Gastroesophageal sphincter (tissue), 4 donors: ENCODE measurements at regions not wholly inside any gene's neighbourhood (a gene's known extent, or its start where the extent isn't known, plus 50 kb on each side); places are given as distances from the start of the nearest gene placed in this dataset.
"Not testable (repeated sequence)": the region's sequence is repeated elsewhere in the genome, so short reads cannot be mapped to it uniquely, and the experiment has no call there.

ENCODE experiments used
- ATAC-seq: fragments of 150-250 bp; one replicate; pipeline ENCODE4 v1.9.1; 2016; ENCODE audit warnings: mild to moderate bottlenecking, moderate library complexity
- H3K27ac ChIP-seq, 4 donors: fragments of 200-600 bp; sonication (generic) in 3 of 4; 1 replicate in 3 of 4; 2 replicates in 1 of 4; pipeline ENCODE4 v1.5.1; 2016 to 2019
- H3K27me3 ChIP-seq: fragments of 200-600 bp; sonication (generic); one replicate; pipeline ENCODE4 v1.5.1; 2019
- H3K36me3 ChIP-seq, 2 donors: fragments of 200-600 bp; sonication (generic); one replicate each; pipeline ENCODE4 v1.5.1; 2019; ENCODE audit warnings: control low read depth in 1 of 2
- H3K4me1 ChIP-seq, 3 donors: fragments of 200-600 bp; sonication (generic); 1 replicate in 2 of 3; 2 replicates in 1 of 3; pipeline ENCODE4 v1.5.1; 2016 to 2019; ENCODE audit warnings: control low read depth in 2 of 3
- H3K4me3 ChIP-seq, 2 donors: fragments of 200-600 bp; sonication (generic); one replicate each; pipeline ENCODE4 v1.5.1; 2019; ENCODE audit warnings: mild to moderate bottlenecking in 1 of 2, moderate library complexity in 1 of 2
- H3K9me3 ChIP-seq, 3 donors: fragments of 200-600 bp; sonication (generic); one replicate each; pipeline ENCODE4 v1.5.1; 2017 to 2019; ENCODE audit warnings: control low read depth in 2 of 3
- CTCF ChIP-seq, 4 experiments: fragments of 200-600 bp in 2 of 4; fragments of 450-650 bp in 2 of 4; sonication (generic) in 1 of 4; IDR thresholded peaks; one replicate each; pipeline ENCODE4 v1.5.1; 2017 to 2019; ENCODE audit warnings: antibody characterized with exemption in 4 of 4, mild to moderate bottlenecking in 2 of 4, moderate library complexity in 2 of 4
- EP300 ChIP-seq: sonication (generic); formaldehyde crosslinking; IDR thresholded peaks from one replicate; pipeline ENCODE4 v1.6.1; 2017; ENCODE audit warnings: antibody characterized with exemption, mild to moderate bottlenecking
- POLR2A ChIP-seq, 2 donors: fragments of 450-650 bp; IDR thresholded peaks; one replicate each; pipeline ENCODE4 v1.6.1; 2017; ENCODE audit warnings: antibody characterized with exemption in 2 of 2, mild to moderate bottlenecking in 2 of 2, moderate library complexity in 1 of 2
- POLR2AphosphoS5 ChIP-seq: sonication (generic); formaldehyde crosslinking; IDR thresholded peaks from one replicate; pipeline ENCODE4 v1.6.1; 2017; ENCODE audit warnings: antibody characterized with exemption
- WGBS, 2 donors: methylation state at CpG; one replicate each; pipeline ENCODE4 v1.1.5; 2018; ENCODE audit warnings: low coverage in 1 of 2; 5-methylcytosine and 5-hydroxymethylcytosine counted together

GRCh38 chr18:22067109-22067508, 102.3 kb upstream of the GATA6 start:
- ATAC-seq, result no peak
- no peaks in the 10 kb centered on the region for H3K4me1 ChIP-seq
- no peak overlapping the region for H3K4me3 ChIP-seq
- no peaks in the 10 kb centered on the region for H3K27me3 ChIP-seq
- H3K9me3 ChIP-seq, result no peaks in the 10 kb centered on the region
- WGBS, 2 donors, result 78 to 87% methylated on average over 1 to 2 of the region's 2 CpGs
- no peaks in the 10 kb centered on the region for H3K36me3 ChIP-seq
- H3K27ac ChIP-seq, result no peak overlapping the region
- TF ChIP-seq POLR2AphosphoS5 (no peak), POLR2A (IDR thresholded peaks at IDR 0.05) (no peak)

GRCh38 chr18:22067682-22068081, 101.7 kb upstream of the GATA6 start:
- TF ChIP-seq POLR2A (IDR thresholded peaks at IDR 0.05) (no peak), POLR2AphosphoS5 (no peak), EP300 (no peak), CTCF (IDR thresholded peaks at IDR 0.05) (no peak)
- Histone ChIP-seq H3K27me3 (no peaks in the 10 kb centered on the region), H3K4me3 (no peak overlapping the region), H3K4me1 (no peaks in the 10 kb centered on the region), H3K27ac (no peak overlapping the region), H3K9me3 (no peaks in the 10 kb centered on the region), H3K36me3 (no peaks in the 10 kb centered on the region)
- WGBS, 2 donors, result 91 to 100% methylated on average over 2 to 3 of the region's 3 CpGs
- no peak for ATAC-seq

GRCh38 chr18:22068784-22069183, 100.6 kb upstream of the GATA6 start:
- WGBS, 2 donors, result 71 to 100% methylated on average over 2 of the region's 2 CpGs
- not testable (repeated sequence) for H3K4me1 ChIP-seq, ATAC-seq, H3K9me3 ChIP-seq, H3K36me3 ChIP-seq, H3K4me3 ChIP-seq, H3K27ac ChIP-seq, H3K27me3 ChIP-seq

- Histone ChIP-seq H3K4me1 (no peaks in the 10 kb centered on the region), H3K27me3 (no peaks in the 10 kb centered on the region), H3K36me3 (no peaks in the 10 kb centered on the region), H3K9me3 (no peaks in the 10 kb centered on the region), H3K4me3 (no peak overlapping the region), H3K27ac (no peak overlapping the region)
- WGBS, 2 donors, result 72% methylated on average over 4 of the region's 8 CpGs; no CpG with 5 or more reads in 1 of the 2 donors
- TF ChIP-seq POLR2AphosphoS5, result no peak
- TF ChIP-seq EP300, result no peak
- no peak for TF ChIP-seq CTCF (IDR thresholded peaks at IDR 0.05)
- TF ChIP-seq POLR2A (IDR thresholded peaks at IDR 0.05), result no peak
- no peak for ATAC-seq
These were observed 99.5 kb upstream of the GATA6 start for GRCh38 chr18:22069916-22070315.

- H3K27me3 ChIP-seq, result no peaks in the 10 kb centered on the region
- H3K4me3 ChIP-seq, result no peak overlapping the region
- no peaks in the 10 kb centered on the region for H3K4me1 ChIP-seq
- no peak overlapping the region for H3K27ac ChIP-seq
- TF ChIP-seq EP300 (no peak), CTCF (IDR thresholded peaks at IDR 0.05) (no peak), POLR2A (IDR thresholded peaks at IDR 0.05) (no peak), POLR2AphosphoS5 (no peak)
- H3K36me3 ChIP-seq, result no peaks in the 10 kb centered on the region
- 61% methylated on average over 5 of the region's 5 CpGs; no CpG with 5 or more reads in 1 of the 2 donors for WGBS, 2 donors
- H3K9me3 ChIP-seq, result no peaks in the 10 kb centered on the region
- no peak for ATAC-seq
These were observed 96.0 kb upstream of the GATA6 start for GRCh38 chr18:22073411-22073810.

- no peak for ATAC-seq
- WGBS, 2 donors, result 70 to 76% methylated on average over 4 to 6 of the region's 6 CpGs
- H3K4me3 ChIP-seq, result no peak overlapping the region
- H3K9me3 ChIP-seq, result no peaks in the 10 kb centered on the region
- no peaks in the 10 kb centered on the region for H3K27me3 ChIP-seq
- H3K36me3 ChIP-seq, result no peaks in the 10 kb centered on the region
- no peak overlapping the region for H3K27ac ChIP-seq
- TF ChIP-seq CTCF (IDR thresholded peaks at IDR 0.05), result no peak
- no peak for TF ChIP-seq POLR2A (IDR thresholded peaks at IDR 0.05)
- no peak for TF ChIP-seq POLR2AphosphoS5
- no peak for TF ChIP-seq EP300
- H3K4me1 ChIP-seq, result no peaks in the 10 kb centered on the region
These were observed 94.9 kb upstream of the GATA6 start for GRCh38 chr18:22074282-22075070.
